GM19463 (cell line): ENCODE measurements at regions not wholly inside any gene's neighbourhood (a gene's known extent, or its start where the extent isn't known, plus 50 kb on each side); places are given as distances from the start of the nearest gene placed in this dataset.
A peak's percentile ranks its signal among the peaks of the same experiment; 100 is the strongest.

Experiments used
- ATAC-seq: cut with Tn5 transposase; IDR thresholded peaks from one replicate; pipeline ENCODE4 v1.9.1; 2021; ENCODE audit warnings: mild to moderate bottlenecking, moderate library complexity; ENCODE audit not compliant: unreplicated experiment

- ATAC-seq: peak; percentile 76
These were observed 856.4 kb downstream of the RNF144A start for GRCh38 chr2:7773362-7774360.

- no peak for ATAC-seq
These were observed 857.3 kb downstream of the RNF144A start for GRCh38 chr2:7774481-7774880.

GRCh38 chr2:7777668-7778067 is 860.5 kb downstream of the RNF144A start:
- no peak for ATAC-seq

- no peak for ATAC-seq
These were observed 863.1 kb downstream of the RNF144A start for GRCh38 chr2:7780321-7780720.

- ATAC-seq: no peak
These were observed 868.5 kb downstream of the RNF144A start for GRCh38 chr2:7785700-7786099.

GRCh38 chr2:7788736-7789135 is 871.5 kb downstream of the RNF144A start:
- ATAC-seq: no peak

GRCh38 chr2:7792031-7792651 is 874.9 kb downstream of the RNF144A start:
- no peak for ATAC-seq

GRCh38 chr2:7795778-7796563 is 878.8 kb downstream of the RNF144A start:
- no peak for ATAC-seq

- ATAC-seq: no peak
These were observed 881.8 kb upstream of the ID2 start for GRCh38 chr2:7800031-7800430.

GRCh38 chr2:7801212-7801611 is 880.6 kb upstream of the ID2 start:
- ATAC-seq: no peak

- no peak for ATAC-seq
These were observed 878.3 kb upstream of the ID2 start for GRCh38 chr2:7803515-7803914.

- ATAC-seq: no peak
These were observed 872.2 kb upstream of the ID2 start for GRCh38 chr2:7809640-7810039.

GRCh38 chr2:7811073-7811472 is 870.8 kb upstream of the ID2 start:
- ATAC-seq: no peak

GRCh38 chr2:7812231-7812995 is 869.4 kb upstream of the ID2 start:
- no peak for ATAC-seq

- ATAC-seq: no peak
These were observed 868.1 kb upstream of the ID2 start for GRCh38 chr2:7813541-7814292.

GRCh38 chr2:7815726-7816125 is 866.1 kb upstream of the ID2 start:
- no peak for ATAC-seq

- ATAC-seq: no peak
These were observed 865.6 kb upstream of the ID2 start for GRCh38 chr2:7816233-7816632.

- no peak for ATAC-seq
These were observed 864.9 kb upstream of the ID2 start for GRCh38 chr2:7816944-7817343.

- no peak for ATAC-seq
These were observed 862.5 kb upstream of the ID2 start for GRCh38 chr2:7819316-7819715.

GRCh38 chr2:7819850-7820249 is 862.0 kb upstream of the ID2 start:
- ATAC-seq: no peak
